NCI-H146 treated with DMSO at 0.1 percent for 48 hours (cell line): ENCODE measurements at regions not wholly inside any gene's neighbourhood (a gene's known extent, or its start where the extent isn't known, plus 50 kb on each side); places are given as distances from the start of the nearest gene placed in this dataset.
"Not testable (repeated sequence)": the region's sequence is repeated elsewhere in the genome, so short reads cannot be mapped to it uniquely, and the experiment has no call there.

ENCODE experiments used
- DNase-seq: peaks from one replicate; lab custom pipeline; 2025; ENCODE audit not compliant: unreplicated experiment; lab: John Stamatoyannopoulos, UW

GRCh38 chr18:8912348-8913326 is 189.9 kb upstream of the NDUFV2 start:
- DNase-seq: no peak

GRCh38 chr18:8913606-8914403 is 188.7 kb upstream of the NDUFV2 start:
- DNase-seq: not testable (repeated sequence)

DNA sequence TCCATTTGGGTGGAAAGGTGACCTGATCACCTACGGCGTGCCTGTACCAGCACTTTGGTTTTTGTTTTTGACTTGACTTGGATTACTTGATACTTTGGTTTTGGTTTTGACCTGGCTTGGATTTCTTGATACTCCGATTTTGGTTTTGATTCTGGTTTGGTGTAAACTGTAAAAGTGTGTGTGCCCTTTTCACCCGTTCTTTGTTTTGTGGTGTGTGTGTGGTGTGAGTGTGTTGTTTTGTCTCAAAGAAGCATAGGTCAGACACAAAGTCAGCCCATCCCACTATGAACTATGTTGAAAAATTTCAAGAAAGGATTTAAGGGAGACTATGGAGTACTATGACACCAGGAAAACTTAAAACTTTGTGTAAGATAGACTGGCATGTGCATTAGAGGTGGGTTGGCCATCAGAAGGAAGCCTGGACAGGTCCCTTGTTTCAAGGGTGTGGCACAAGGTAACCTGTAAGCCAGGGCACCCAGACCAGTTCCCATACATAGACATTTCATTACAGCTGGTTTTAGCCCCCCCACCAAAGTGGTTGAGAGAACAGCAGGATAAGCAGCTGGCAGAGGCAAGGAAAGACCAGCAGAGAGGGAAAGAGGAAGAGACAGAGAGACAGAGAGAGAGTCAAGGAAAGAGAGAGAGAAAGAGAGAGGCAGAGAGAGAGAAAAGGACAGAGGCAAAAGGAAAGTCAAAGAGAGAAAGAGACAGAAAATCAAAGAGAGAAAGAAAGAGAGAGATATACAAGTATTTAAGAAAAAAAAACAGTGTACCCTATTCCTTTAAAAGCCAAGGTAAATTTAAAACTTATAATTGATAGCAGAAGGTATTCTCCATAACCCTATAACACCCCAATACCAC is 187.9 kb upstream of the NDUFV2 start:
- not testable (repeated sequence) for DNase-seq

DNA sequence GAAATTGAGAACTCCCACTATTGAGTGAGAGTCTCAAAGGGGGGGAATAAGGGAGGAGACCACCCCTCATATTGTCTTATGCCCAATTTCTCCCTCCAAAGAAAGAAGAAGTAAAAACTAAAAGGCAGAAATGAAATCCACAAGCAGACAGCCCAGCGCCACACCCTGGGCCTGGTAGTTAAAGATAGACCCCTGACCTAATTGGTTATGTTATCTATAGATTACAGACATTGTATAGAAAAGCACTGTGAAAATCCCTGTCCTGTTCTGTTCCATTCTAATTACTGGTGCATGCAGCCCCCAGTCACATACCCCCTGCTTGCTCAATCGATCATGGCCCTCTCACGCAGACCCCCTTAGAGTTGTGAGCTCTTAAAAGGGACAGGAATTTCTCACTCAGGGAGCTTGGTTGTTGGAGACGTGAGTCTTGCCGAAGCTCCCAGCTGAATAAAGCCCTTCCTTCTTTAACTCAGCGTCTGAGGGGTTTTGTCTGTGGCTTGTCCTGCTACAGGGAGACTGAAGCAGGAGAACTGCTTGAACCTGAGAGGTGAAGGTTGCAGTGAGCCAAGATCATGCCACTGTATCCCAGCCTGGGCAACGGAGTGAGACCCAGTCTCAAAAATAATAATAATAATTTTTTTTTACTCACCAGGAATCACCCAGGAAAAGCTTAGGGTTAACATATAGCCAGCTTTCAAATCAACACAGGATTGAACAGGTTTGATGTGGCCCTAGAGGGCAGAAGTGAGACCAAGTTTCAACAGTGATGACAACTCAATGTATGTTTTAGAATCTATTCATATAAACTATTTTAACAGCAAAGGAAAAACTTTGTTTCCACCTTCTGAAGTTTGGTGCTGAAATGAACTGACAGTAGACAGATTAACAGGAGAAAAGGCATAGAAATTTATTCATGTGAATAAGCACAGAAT is 181.4 kb upstream of the NDUFV2 start:
- DNase-seq: not testable (repeated sequence)

GRCh38 chr18:8926464-8926863 is 176.0 kb upstream of the NDUFV2 start:
- DNase-seq: no peak

- no peak for DNase-seq
These were observed 174.5 kb upstream of the NDUFV2 start for GRCh38 chr18:8928044-8928443.

DNA sequence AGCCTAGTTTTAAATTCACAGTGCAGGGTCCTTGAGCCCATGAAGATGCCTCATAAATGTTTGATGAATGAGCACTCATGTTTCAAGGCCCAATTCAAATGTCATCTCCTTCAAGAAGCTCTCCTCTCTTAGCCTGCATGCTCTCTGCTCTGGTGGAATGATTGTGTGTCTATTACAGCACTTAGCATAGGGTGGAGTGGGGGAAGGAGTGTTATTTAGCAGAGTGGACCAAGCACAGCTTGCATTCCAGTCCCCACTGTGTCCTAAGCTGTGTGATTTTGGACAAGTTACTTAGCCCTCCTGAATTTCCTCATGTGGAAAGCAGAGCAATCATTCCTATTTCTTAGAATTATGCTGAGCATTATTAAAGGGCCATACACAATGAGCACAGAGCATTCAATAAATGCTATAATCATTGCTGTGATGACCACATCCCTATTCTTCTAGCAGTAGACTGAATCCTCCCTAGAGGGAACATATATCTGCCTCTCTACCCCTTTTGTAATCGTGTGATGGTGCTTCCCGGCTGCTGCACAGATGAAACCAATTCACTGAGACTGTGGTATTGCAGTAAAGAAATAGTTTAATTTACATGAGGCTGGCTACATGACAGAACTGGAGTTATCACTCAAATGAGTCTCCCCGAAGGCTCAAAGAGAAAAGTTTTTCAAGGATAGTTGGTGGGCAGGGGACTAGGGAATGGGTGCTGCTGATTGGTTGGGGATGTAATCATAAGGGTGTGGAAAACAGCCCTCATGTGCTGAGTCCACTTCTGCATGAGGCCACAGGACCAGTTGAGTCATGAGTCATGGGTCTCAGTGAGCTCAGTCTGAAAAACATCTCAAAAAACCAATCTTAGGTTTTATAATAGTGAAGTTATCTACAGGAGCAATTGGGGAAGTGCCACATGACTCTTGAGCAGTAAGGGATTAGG is 173.4 kb upstream of the NDUFV2 start:
- no peak for DNase-seq

DNA sequence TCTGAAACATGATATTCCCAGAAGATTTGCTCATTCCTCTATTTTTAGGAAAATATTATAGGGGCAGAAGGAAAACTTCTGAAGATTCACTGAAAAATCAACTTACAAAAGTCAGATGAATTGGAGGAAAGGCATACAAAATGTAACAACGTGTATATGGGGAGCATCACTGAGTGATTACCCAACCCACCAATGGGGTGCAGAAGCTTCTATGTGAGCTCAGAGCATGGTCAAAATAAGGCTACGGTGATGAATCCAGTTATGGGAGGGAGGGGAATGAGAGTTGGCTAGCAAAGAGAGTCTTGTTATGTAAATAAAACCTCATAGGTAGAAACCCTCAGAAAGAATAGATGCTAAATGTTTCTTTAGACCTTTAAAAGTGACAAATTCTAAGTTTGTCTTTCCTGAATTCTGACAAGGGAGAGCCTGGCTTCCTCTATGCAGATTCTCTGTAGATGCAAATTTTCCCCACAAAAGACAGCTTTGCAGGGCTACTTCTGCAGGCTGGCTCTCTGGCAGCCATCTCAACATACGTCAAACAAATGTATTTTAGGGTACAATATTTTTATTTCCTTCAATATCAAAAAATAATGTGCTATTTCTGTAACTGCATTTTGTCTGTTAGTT is 171.4 kb upstream of the NDUFV2 start:
- DNase-seq: no peak

DNA sequence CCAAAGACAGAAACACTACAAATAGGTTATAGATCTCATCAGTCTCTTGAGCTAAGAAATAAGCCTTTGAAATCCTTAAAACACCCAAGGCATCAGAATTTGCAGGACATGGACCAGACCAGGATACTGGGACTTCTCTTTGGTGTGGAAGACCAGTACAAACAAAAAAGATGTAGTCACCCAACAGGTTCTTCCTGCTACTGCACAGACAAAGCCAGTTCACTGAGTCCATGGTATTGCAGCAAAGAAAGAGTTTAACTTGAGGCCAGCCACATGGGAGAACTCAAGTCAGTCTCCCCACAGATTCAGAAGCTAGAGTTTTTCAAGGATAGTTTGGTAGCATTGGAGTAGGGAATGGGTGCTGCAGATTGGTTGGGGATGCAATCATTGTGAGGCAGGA is 169.6 kb upstream of the NDUFV2 start:
- no peak for DNase-seq

GRCh38 chr18:8933714-8934284 is 168.7 kb upstream of the NDUFV2 start:
- DNase-seq: no peak

DNA sequence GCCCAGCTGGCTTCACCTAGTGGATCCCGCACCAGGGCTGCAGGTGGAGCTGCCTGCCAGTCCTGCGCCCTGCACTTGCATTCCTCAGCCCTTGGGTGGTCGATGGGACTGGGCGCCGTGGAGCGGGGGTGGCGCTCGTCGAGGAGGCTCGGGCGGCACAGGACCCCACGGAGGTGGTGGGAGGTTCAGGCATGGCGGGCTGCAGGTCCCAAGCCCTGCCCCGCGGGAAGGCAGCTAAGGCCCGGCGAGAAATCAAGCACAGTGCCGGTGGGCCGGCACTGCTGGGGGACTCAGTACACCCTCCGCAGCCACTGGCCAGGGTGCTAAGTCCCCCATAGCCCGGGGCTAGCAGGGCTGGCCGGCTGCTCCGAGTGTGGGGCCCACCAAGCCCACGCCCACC is 167.2 kb upstream of the NDUFV2 start:
- not testable (repeated sequence) for DNase-seq

- DNase-seq: no peak
These were observed 165.9 kb upstream of the NDUFV2 start for GRCh38 chr18:8936619-8937018.

DNA sequence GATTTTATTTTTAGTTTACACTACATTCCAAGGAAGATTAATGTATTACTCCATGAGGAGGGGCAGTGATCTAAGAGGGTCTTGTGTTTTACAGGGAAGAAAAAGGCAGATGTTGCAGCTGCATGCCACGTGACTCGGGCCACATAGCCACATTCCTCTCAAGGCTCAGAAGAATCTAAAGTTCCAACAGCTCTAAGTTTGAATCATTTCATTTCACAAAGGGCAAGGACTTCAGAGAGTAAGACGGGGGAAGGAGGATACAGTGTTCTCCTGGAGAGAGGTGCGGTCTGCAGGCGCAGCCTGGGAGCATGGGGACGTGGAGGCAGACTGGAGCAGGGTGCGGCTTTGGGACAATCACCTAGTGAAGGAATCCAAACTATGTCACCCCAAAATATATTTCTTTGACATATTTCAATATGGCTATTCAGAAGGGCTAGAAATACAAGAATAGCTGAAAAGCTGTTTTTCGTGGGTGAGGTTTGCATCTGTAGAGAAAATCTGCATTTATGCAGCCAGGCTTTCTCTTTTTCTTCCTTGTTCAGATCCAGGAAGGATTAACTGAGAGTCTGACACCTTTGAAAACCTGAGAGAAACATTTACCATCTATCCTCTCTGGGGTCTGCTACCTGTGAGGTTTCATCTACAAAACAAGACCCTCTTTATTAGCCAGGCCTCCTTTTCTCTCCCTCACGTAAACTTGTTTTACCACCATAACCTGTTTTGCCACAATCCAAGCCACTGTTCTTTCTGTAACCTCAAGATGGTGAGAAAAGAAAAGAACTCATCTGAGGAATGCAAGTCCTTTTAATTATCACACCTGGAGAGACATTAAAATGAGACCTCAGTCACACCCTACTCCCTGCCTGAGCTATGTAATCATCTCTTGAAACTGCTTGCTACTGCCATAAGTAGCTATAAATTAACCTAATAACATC is 165.1 kb upstream of the NDUFV2 start:
- DNase-seq: no peak

GRCh38 chr18:8938817-8939216 is 163.7 kb upstream of the NDUFV2 start:
- no peak for DNase-seq

- DNase-seq: no peak
These were observed 160.2 kb upstream of the NDUFV2 start for GRCh38 chr18:8942021-8942908.
